Heart left ventricle (tissue), 13 donors: ENCODE measurements at regions not wholly inside any gene's neighbourhood (a gene's known extent, or its start where the extent isn't known, plus 50 kb on each side); places are given as distances from the start of the nearest gene placed in this dataset.

ENCODE experiments used
- CTCF ChIP-seq, 12 donors: fragments of 200-600 bp; sonication (generic) in 4 of 12; IDR thresholded peaks; one replicate each; pipeline versions ENCODE4 v1.5.0 to v1.8.0; 2018 to 2022; ENCODE audit warnings: antibody characterized with exemption in 12 of 12, mild to moderate bottlenecking in 5 of 12
- POLR2A ChIP-seq, 2 donors: fragments of 450-650 bp; IDR thresholded peaks; one replicate each; pipeline ENCODE4 v1.6.1; 2017; ENCODE audit warnings: antibody characterized with exemption in 2 of 2, mild to moderate bottlenecking in 2 of 2, moderate library complexity in 2 of 2
- donor health status: ischemic (EF 13 %, LVEDD 7.1; RV severe dilation, severe dysfunction).
- donor health status: DM: no; HTN: yes; CAD: no.
- donor health status: DM: no; HTN: no; CAD: no.
- donor health status: ischemic (EF 25% LVEDD 6.9; RV normal size, moderate dysfunction).
- donor health status: ischemic (EF 25% LVEDD 5.7; RV mildly dilated, moderate dysfunction).
- donor health status: ischemic (EF 35%, LVEDD 5.7; RV mildly dilated, moderate dysfunction).
- donor health status: nonischemic (EF 11% LVEDD 7.7; RV severe dilation, severe dysfunction).
- donor health status: DM: yes; HTN: yes; CAD: no.
- donor health status: PGD.
- donor health status: ischemic (EF 29% LVEDD 5.4; RV normal size, mild dysfunction).
- donor health status: nonischemic (EF 23%, LVEDD 6.1; RV moderate dilation, normal function).

- TF ChIP-seq CTCF (IDR thresholded peaks at IDR 0.05) (no peak), POLR2A (IDR thresholded peaks at IDR 0.05) (no peak)
Measured at GRCh38 chr14:104397956-104398355, 181.6 kb upstream of the C14orf180 start.
